Naive B cell (primary cell): ENCODE measurements at regions not wholly inside any gene's neighbourhood (a gene's known extent, or its start where the extent isn't known, plus 50 kb on each side); places are given as distances from the start of the nearest gene placed in this dataset.
"Not testable (repeated sequence)": the region's sequence is repeated elsewhere in the genome, so short reads cannot be mapped to it uniquely, and the experiment has no call there.

Experiments used
- ATAC-seq, 2 donors: fragments of 150-1000 bp; cut with Tn5 transposase; 2 replicates each; pipeline ENCODE4 v1.10.0; 2021; ENCODE audit warnings: low read depth in 2 of 2, mild to moderate bottlenecking in 2 of 2, moderate library complexity in 2 of 2
- DNase-seq: peaks from one replicate; pipeline ENCODE4 v3.0.0; 2022
- H3K27ac Mint-ChIP-seq, 6 donors: one replicate each; pipeline ENCODE4 v1.8.0; 2020 to 2022; ENCODE audit warnings: mild to moderate bottlenecking in 6 of 6, mixed read lengths in 6 of 6, moderate library complexity in 5 of 6, inconsistent platforms in 2 of 6
- H3K27me3 Mint-ChIP-seq, 3 donors: one replicate each; pipeline ENCODE4 v1.8.0; 2021 to 2022; ENCODE audit warnings: mixed read lengths in 3 of 3, mild to moderate bottlenecking in 1 of 3
- H3K36me3 Mint-ChIP-seq, 2 donors: one replicate each; pipeline ENCODE4 v1.8.0; 2020 to 2022; ENCODE audit warnings: mixed read lengths in 2 of 2, inconsistent platforms in 1 of 2, mild to moderate bottlenecking in 1 of 2
- H3K4me1 Mint-ChIP-seq, 3 donors: one replicate each; pipeline ENCODE4 v1.8.0; 2020 to 2022; ENCODE audit warnings: mixed read lengths in 3 of 3, inconsistent platforms in 1 of 3, mild to moderate bottlenecking in 1 of 3, moderate library complexity in 1 of 3
- H3K4me3 Mint-ChIP-seq, 8 donors: one replicate each; pipeline ENCODE4 v1.8.0; 2020 to 2022; ENCODE audit warnings: mild to moderate bottlenecking in 8 of 8, mixed read lengths in 8 of 8, moderate library complexity in 8 of 8, inconsistent platforms in 2 of 8
- H3K9me3 Mint-ChIP-seq, 7 donors: one replicate each; pipeline ENCODE4 v1.8.0; 2020 to 2022; ENCODE audit warnings: mixed read lengths in 7 of 7, mild to moderate bottlenecking in 5 of 7, inconsistent platforms in 2 of 7, moderate library complexity in 1 of 7

- H3K36me3 Mint-ChIP-seq = no peaks in the 10 kb centered on the region
- ATAC-seq (no peak), DNase-seq (no peak)
- peak overlapping the region in 1 of 8 donors; percentile 18 for H3K4me3 Mint-ChIP-seq
- peak overlapping the region in 1 of 6 donors; percentile 62 for H3K27ac Mint-ChIP-seq
- H3K27me3 Mint-ChIP-seq = no peaks in the 10 kb centered on the region
- H3K9me3 Mint-ChIP-seq = peaks cover 3 to 12% (median 6%) of the 10 kb centered on the region in 7 donors
- no peaks in the 10 kb centered on the region for H3K4me1 Mint-ChIP-seq
Measured at GRCh38 chr10:81570878-81571794, 303.9 kb upstream of the NRG3 start.

- H3K4me3 Mint-ChIP-seq = no peak overlapping the region
- DNase-seq (no peak), ATAC-seq (no peak)
- no peaks in the 10 kb centered on the region for H3K4me1 Mint-ChIP-seq
- H3K9me3 Mint-ChIP-seq = peaks cover 5 to 15% (median 7%) of the 10 kb centered on the region in 7 donors
- no peaks in the 10 kb centered on the region for H3K36me3 Mint-ChIP-seq
- no peaks in the 10 kb centered on the region for H3K27me3 Mint-ChIP-seq
- no peak overlapping the region for H3K27ac Mint-ChIP-seq
Measured at GRCh38 chr10:81575036-81575435, 300.0 kb upstream of the NRG3 start.

GRCh38 chr10:81576336-81576735 lies 298.7 kb upstream of the NRG3 start:
- no peak for DNase-seq
- H3K9me3 Mint-ChIP-seq = peaks cover 5 to 17% (median 7%) of the 10 kb centered on the region in 7 donors

GRCh38 chr10:81594991-81595390 lies 280.0 kb upstream of the NRG3 start:
- ATAC-seq (no peak), DNase-seq (no peak)
- Mint-ChIP-seq H3K27me3 (peaks cover 0 to 3% (median 0%) of the 10 kb centered on the region in 3 donors), H3K36me3 (no peaks in the 10 kb centered on the region), H3K4me1 (peaks cover 0 to 3% (median 0%) of the 10 kb centered on the region in 3 donors), H3K9me3 (peaks cover 7 to 41% (median 16%) of the 10 kb centered on the region in 7 donors), H3K27ac (no peak overlapping the region), H3K4me3 (peak overlapping the region in 1 of 8 donors; percentile 1)

More at GRCh38 chr10:81576336-81576735, 298.7 kb upstream of the NRG3 start:
- no peaks in the 10 kb centered on the region for H3K27me3 Mint-ChIP-seq
- no peaks in the 10 kb centered on the region for H3K36me3 Mint-ChIP-seq
- no peak overlapping the region for H3K27ac Mint-ChIP-seq
- no peak overlapping the region for H3K4me3 Mint-ChIP-seq
- no peaks in the 10 kb centered on the region for H3K4me1 Mint-ChIP-seq
- no peak for ATAC-seq

GRCh38 chr10:81600185-81600584 lies 274.8 kb upstream of the NRG3 start:
- H3K27me3 Mint-ChIP-seq = no peaks in the 10 kb centered on the region
- no peaks in the 10 kb centered on the region for H3K36me3 Mint-ChIP-seq
- H3K27ac Mint-ChIP-seq = no peak overlapping the region
- ATAC-seq (no peak), DNase-seq (no peak)
- H3K4me1 Mint-ChIP-seq = no peaks in the 10 kb centered on the region
- no peak overlapping the region for H3K4me3 Mint-ChIP-seq
- peaks cover 5 to 16% (median 11%) of the 10 kb centered on the region in 7 donors for H3K9me3 Mint-ChIP-seq

- Mint-ChIP-seq H3K9me3 (peaks cover 0 to 13% (median 4%) of the 10 kb centered on the region in 7 donors), H3K27ac (no peak overlapping the region), H3K27me3 (no peaks in the 10 kb centered on the region), H3K36me3 (no peaks in the 10 kb centered on the region), H3K4me1 (no peaks in the 10 kb centered on the region), H3K4me3 (no peak overlapping the region)
- no peak for ATAC-seq
- no peak for DNase-seq
Measured at GRCh38 chr10:81603106-81603620, 271.8 kb upstream of the NRG3 start.

GRCh38 chr10:81644485-81644884 lies 230.5 kb upstream of the NRG3 start:
- ATAC-seq, H3K27me3 Mint-ChIP-seq, H3K4me3 Mint-ChIP-seq, DNase-seq, H3K36me3 Mint-ChIP-seq, H3K27ac Mint-ChIP-seq, H3K4me1 Mint-ChIP-seq: not testable (repeated sequence)
- H3K9me3 Mint-ChIP-seq = peaks cover 4 to 27% (median 11%) of the 10 kb centered on the region in 7 donors

- no peaks in the 10 kb centered on the region for H3K27me3 Mint-ChIP-seq
- ATAC-seq (no peak), DNase-seq (no peak)
- no peaks in the 10 kb centered on the region for H3K36me3 Mint-ChIP-seq
- H3K27ac Mint-ChIP-seq = no peak overlapping the region
- H3K4me3 Mint-ChIP-seq = no peak overlapping the region
- peaks cover 4 to 23% (median 10%) of the 10 kb centered on the region in 7 donors for H3K9me3 Mint-ChIP-seq
- H3K4me1 Mint-ChIP-seq = no peaks in the 10 kb centered on the region
Measured at GRCh38 chr10:81655986-81656385, 219.0 kb upstream of the NRG3 start.

- H3K4me3 Mint-ChIP-seq = no peak overlapping the region
- peaks cover 0 to 17% (median 0%) of the 10 kb centered on the region in 7 donors for H3K9me3 Mint-ChIP-seq
- no peak overlapping the region for H3K27ac Mint-ChIP-seq
- H3K36me3 Mint-ChIP-seq = no peaks in the 10 kb centered on the region
- DNase-seq (no peak), ATAC-seq (no peak)
- H3K4me1 Mint-ChIP-seq = no peaks in the 10 kb centered on the region
- no peaks in the 10 kb centered on the region for H3K27me3 Mint-ChIP-seq
Measured at GRCh38 chr10:81662837-81663236, 212.2 kb upstream of the NRG3 start.

- H3K9me3 Mint-ChIP-seq = peaks cover 0 to 14% (median 7%) of the 10 kb centered on the region in 7 donors
- not testable (repeated sequence) for H3K4me3 Mint-ChIP-seq, DNase-seq, ATAC-seq, H3K4me1 Mint-ChIP-seq, H3K27ac Mint-ChIP-seq, H3K36me3 Mint-ChIP-seq, H3K27me3 Mint-ChIP-seq
Measured at GRCh38 chr10:81664800-81665199, 210.2 kb upstream of the NRG3 start.

GRCh38 chr10:81674941-81675340 lies 200.1 kb upstream of the NRG3 start:
- Mint-ChIP-seq H3K36me3 (no peaks in the 10 kb centered on the region), H3K27ac (no peak overlapping the region), H3K9me3 (peaks cover 0 to 7% (median 3%) of the 10 kb centered on the region in 7 donors), H3K27me3 (no peaks in the 10 kb centered on the region), H3K4me1 (no peaks in the 10 kb centered on the region), H3K4me3 (no peak overlapping the region)
- no peak for DNase-seq
- no peak for ATAC-seq

GRCh38 chr10:81679291-81679690 lies 195.7 kb upstream of the NRG3 start:
- H3K27me3 Mint-ChIP-seq = no peaks in the 10 kb centered on the region
- H3K36me3 Mint-ChIP-seq = no peaks in the 10 kb centered on the region
- H3K27ac Mint-ChIP-seq = no peak overlapping the region
- no peaks in the 10 kb centered on the region for H3K4me1 Mint-ChIP-seq
- DNase-seq = no peak
- peaks cover 0 to 3% (median 0%) of the 10 kb centered on the region in 7 donors for H3K9me3 Mint-ChIP-seq
- H3K4me3 Mint-ChIP-seq = no peak overlapping the region
- ATAC-seq = no peak

GRCh38 chr10:81680359-81680758 lies 194.6 kb upstream of the NRG3 start:
- Mint-ChIP-seq H3K36me3 (no peaks in the 10 kb centered on the region), H3K4me3 (no peak overlapping the region), H3K4me1 (no peaks in the 10 kb centered on the region), H3K27me3 (no peaks in the 10 kb centered on the region), H3K9me3 (peaks cover 0 to 2% (median 0%) of the 10 kb centered on the region in 7 donors), H3K27ac (no peak overlapping the region)
- ATAC-seq = no peak
- DNase-seq = no peak

- Mint-ChIP-seq H3K27me3 (no peaks in the 10 kb centered on the region), H3K36me3 (no peaks in the 10 kb centered on the region), H3K4me3 (no peak overlapping the region), H3K9me3 (peaks cover 0 to 6% (median 2%) of the 10 kb centered on the region in 7 donors), H3K4me1 (no peaks in the 10 kb centered on the region), H3K27ac (no peak overlapping the region)
- ATAC-seq (no peak), DNase-seq (no peak)
Measured at GRCh38 chr10:81688459-81688858, 186.5 kb upstream of the NRG3 start.
